ENCODE measurements at regions not wholly inside any gene's neighbourhood (a gene's known extent, or its start where the extent isn't known, plus 50 kb on each side); places are given as distances from the start of the nearest gene placed in this dataset.
A peak's percentile ranks its signal among the peaks of the same experiment; 100 is the strongest.

GRCh38 chr3:160128056-160128455, 97.2 kb upstream of the C3orf80 start:
- DNase-seq (ENCODE audit: low read depth), result no peak
- TF ChIP-seq, protein P1, sequence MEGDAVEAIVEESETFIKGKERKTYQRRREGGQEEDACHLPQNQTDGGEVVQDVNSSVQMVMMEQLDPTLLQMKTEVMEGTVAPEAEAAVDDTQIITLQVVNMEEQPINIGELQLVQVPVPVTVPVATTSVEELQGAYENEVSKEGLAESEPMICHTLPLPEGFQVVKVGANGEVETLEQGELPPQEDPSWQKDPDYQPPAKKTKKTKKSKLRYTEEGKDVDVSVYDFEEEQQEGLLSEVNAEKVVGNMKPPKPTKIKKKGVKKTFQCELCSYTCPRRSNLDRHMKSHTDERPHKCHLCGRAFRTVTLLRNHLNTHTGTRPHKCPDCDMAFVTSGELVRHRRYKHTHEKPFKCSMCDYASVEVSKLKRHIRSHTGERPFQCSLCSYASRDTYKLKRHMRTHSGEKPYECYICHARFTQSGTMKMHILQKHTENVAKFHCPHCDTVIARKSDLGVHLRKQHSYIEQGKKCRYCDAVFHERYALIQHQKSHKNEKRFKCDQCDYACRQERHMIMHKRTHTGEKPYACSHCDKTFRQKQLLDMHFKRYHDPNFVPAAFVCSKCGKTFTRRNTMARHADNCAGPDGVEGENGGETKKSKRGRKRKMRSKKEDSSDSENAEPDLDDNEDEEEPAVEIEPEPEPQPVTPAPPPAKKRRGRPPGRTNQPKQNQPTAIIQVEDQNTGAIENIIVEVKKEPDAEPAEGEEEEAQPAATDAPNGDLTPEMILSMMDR (IDR thresholded peaks at IDR 0.05; ENCODE audit: insufficient read depth, low read depth, low read length, missing control alignments), result no peak
- no peak overlapping the region for H3K4me3 ChIP-seq (ENCODE audit: low read length)

- DNase-seq (ENCODE audit: low read depth), result peak; percentile 92
- H3K4me3 ChIP-seq (ENCODE audit: low read length), result no peak overlapping the region
- TF ChIP-seq, protein P1 (IDR thresholded peaks at IDR 0.05; ENCODE audit: insufficient read depth, low read depth, low read length, missing control alignments), result no peak
Measured at GRCh38 chr3:160129459-160130061, 95.7 kb upstream of the C3orf80 start.

DNA sequence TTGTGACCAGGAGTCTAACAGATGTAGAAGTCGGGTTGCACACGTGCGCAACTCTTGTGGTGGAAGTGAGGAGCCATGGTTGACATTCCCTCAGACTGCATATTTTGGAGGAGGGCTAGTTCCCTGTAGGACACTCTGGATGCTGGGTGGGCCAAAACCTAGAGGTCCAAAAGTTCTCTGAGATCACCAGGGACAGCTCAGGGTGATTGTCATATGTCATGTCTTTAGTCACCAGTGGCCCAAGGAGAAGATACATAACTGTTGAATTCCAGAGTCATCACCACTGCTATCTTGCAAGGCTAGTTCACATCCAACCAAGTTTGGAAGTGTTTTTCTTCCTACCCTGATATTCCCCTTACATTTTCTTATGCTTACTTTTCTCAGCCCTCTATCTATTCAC, 95.2 kb upstream of the C3orf80 start:
- TF ChIP-seq, protein P1 (IDR thresholded peaks at IDR 0.05; ENCODE audit: insufficient read depth, low read depth, low read length, missing control alignments), result no peak
- DNase-seq (ENCODE audit: low read depth), result no peak
- no peak overlapping the region for H3K4me3 ChIP-seq (ENCODE audit: low read length)

GRCh38 chr3:160130950-160131349, 94.3 kb upstream of the C3orf80 start:
- peak; percentile 13 for DNase-seq (ENCODE audit: low read depth)
- H3K4me3 ChIP-seq (ENCODE audit: low read length), result no peak overlapping the region
- TF ChIP-seq, protein P1 (IDR thresholded peaks at IDR 0.05; ENCODE audit: insufficient read depth, low read depth, low read length, missing control alignments), result no peak

DNA sequence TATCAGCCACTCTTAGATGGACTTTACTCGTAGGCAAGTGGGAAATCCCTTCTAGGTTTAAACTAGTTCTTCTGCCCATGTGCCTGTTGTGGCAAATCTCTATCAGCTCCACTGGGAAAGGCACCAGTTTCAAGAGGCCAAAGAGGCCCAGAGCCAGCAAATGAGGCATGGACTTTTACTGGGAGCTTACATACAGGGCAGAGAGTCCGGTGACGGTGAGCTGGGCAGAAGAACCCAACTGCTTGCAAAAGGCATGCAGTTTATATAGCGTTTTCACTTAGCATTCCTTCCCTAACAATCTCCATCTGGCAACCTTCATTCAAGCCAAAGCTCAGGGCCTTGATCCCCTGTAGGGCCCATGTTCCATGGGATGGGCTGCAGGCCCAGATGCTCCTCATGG, 93.0 kb upstream of the C3orf80 start:
- H3K4me3 ChIP-seq (ENCODE audit: low read length), result no peak overlapping the region
- TF ChIP-seq, protein P1 (IDR thresholded peaks at IDR 0.05; ENCODE audit: insufficient read depth, low read depth, low read length, missing control alignments), result no peak
- DNase-seq (ENCODE audit: low read depth), result no peak

GRCh38 chr3:160133757-160134156, 91.5 kb upstream of the C3orf80 start:
- TF ChIP-seq, protein P1 (IDR thresholded peaks at IDR 0.05; ENCODE audit: insufficient read depth, low read depth, low read length, missing control alignments), result no peak
- peak; percentile 55 for DNase-seq (ENCODE audit: low read depth)

DNA sequence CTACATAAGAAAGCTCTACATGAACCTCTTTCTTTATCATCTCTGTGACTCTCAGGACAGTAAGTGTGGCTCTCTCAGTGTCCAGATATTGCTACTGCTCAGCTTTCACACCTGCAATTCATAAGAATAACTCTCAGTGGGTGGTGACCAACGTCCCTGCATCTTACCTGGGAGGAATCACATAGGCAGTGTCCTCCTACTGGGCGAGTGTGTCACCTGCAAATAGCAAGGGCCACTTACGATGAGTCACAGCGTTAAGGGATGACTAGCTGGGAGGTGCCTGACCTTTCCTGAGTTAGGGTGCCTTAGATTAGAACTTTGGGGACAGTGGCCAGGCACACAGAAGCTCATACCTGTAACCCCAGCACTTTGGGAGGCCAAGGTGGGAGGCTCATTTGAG, 90.8 kb upstream of the C3orf80 start:
- TF ChIP-seq, protein P1 (IDR thresholded peaks at IDR 0.05; ENCODE audit: insufficient read depth, low read depth, low read length, missing control alignments), result peak; percentile 15
- DNase-seq (ENCODE audit: low read depth), result peak; percentile 16
- H3K4me3 ChIP-seq (ENCODE audit: low read length), result no peak overlapping the region

More at GRCh38 chr3:160133757-160134156, 91.5 kb upstream of the C3orf80 start:
- H3K4me3 ChIP-seq (ENCODE audit: low read length), result no peak overlapping the region
